ENCODE measurements at regions not wholly inside any gene's neighbourhood (a gene's known extent, or its start where the extent isn't known, plus 50 kb on each side); places are given as distances from the start of the nearest gene placed in this dataset.
A peak's percentile ranks its signal among the peaks of the same experiment; 100 is the strongest.

DNA sequence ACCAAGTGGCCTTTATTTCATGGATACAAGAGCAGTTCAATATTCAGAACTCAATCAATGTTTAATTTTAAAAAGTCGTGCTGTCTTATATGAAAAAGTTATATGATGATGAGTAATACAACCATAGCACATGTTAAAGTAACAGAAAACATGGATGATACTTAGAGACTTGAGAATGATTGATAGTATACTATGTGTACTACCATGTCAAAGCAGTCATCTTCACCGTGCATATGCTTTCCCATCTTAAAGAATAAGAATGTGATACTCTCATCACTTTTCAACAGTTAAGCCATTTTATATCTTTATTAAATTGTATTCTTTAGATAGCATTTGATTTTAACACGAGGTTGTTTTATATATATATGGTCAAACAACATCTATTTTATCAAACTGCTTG, 535.9 kb upstream of the ADAMTS5 start:
- Mint-ChIP-seq H3K4me3 (ENCODE audit: unreplicated experiment) (no peak overlapping the region), H3K9me3 (ENCODE audit: unreplicated experiment) (no peaks in the 10 kb centered on the region), H3K36me3 (ENCODE audit: low read depth, unreplicated experiment) (no peaks in the 10 kb centered on the region), H3K4me1 (ENCODE audit: low read depth, unreplicated experiment) (peaks cover 8% of the 10 kb centered on the region), H3K27me3 (ENCODE audit: low read depth, unreplicated experiment) (no peaks in the 10 kb centered on the region), H3K27ac (ENCODE audit: unreplicated experiment) (no peak overlapping the region)
- no peak overlapping the region for H3K27ac ChIP-seq (ENCODE audit: low read depth, low read length)
- peaks cover 8% of the 10 kb centered on the region for H3K4me1 ChIP-seq (ENCODE audit: insufficient read depth, low read length)
- H3K4me3 ChIP-seq (ENCODE audit: insufficient read depth, low read depth, low read length): no peak overlapping the region
- DNase-seq (ENCODE audit: low read depth) (no peak), FAIRE-seq (no peak)
- H3K9ac ChIP-seq (ENCODE audit: low read length): no peak overlapping the region
- no peak for TF ChIP-seq EZH2 (IDR thresholded peaks at IDR 0.05; ENCODE audit: insufficient read depth, low read length)
- TF ChIP-seq, protein P1, sequence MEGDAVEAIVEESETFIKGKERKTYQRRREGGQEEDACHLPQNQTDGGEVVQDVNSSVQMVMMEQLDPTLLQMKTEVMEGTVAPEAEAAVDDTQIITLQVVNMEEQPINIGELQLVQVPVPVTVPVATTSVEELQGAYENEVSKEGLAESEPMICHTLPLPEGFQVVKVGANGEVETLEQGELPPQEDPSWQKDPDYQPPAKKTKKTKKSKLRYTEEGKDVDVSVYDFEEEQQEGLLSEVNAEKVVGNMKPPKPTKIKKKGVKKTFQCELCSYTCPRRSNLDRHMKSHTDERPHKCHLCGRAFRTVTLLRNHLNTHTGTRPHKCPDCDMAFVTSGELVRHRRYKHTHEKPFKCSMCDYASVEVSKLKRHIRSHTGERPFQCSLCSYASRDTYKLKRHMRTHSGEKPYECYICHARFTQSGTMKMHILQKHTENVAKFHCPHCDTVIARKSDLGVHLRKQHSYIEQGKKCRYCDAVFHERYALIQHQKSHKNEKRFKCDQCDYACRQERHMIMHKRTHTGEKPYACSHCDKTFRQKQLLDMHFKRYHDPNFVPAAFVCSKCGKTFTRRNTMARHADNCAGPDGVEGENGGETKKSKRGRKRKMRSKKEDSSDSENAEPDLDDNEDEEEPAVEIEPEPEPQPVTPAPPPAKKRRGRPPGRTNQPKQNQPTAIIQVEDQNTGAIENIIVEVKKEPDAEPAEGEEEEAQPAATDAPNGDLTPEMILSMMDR (IDR thresholded peaks at IDR 0.05; ENCODE audit: insufficient read depth, low read depth, low read length): no peak
- peaks cover 3% of the 10 kb centered on the region for H3K9me3 ChIP-seq (ENCODE audit: insufficient read depth, low read depth, low read length)
- H2AFZ ChIP-seq (ENCODE audit: low read depth, low read length): no peak overlapping the region
- no peaks in the 10 kb centered on the region for H3K36me3 ChIP-seq (ENCODE audit: insufficient read depth, low read length)
- H4K20me1 ChIP-seq (ENCODE audit: insufficient read depth, low read length): no peaks in the 10 kb centered on the region
- no peak overlapping the region for H3K4me2 ChIP-seq (ENCODE audit: low read length)
- H3K79me2 ChIP-seq (ENCODE audit: insufficient read depth, low read length): no peaks in the 10 kb centered on the region
- H3K27me3 ChIP-seq (ENCODE audit: insufficient read depth, low read length): no peaks in the 10 kb centered on the region

DNA sequence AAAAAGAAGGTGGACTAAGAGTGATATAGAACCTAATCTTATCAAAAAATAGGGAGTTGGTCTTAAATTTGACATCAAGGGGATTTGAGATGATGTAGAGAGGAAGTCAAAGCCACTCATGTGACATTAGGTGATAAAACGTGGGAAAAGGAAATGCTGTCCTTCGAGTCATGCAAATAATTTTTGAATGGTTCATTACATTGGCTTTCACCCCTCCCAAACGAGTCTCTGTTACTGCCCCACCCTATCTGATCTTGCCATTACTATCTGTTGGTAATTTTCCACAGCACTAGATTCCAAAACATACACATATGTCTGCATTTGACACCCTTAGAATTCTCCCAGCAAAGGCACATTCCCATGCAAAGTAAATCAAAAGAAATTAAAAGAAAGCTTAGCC, 531.1 kb upstream of the ADAMTS5 start:
- no peaks in the 10 kb centered on the region for H3K36me3 ChIP-seq (ENCODE audit: insufficient read depth, low read length)
- no peaks in the 10 kb centered on the region for H4K20me1 ChIP-seq (ENCODE audit: insufficient read depth, low read length)
- H3K4me2 ChIP-seq (ENCODE audit: low read length): no peak overlapping the region
- H3K9ac ChIP-seq (ENCODE audit: low read length): no peak overlapping the region
- no peak overlapping the region for H3K27ac Mint-ChIP-seq (ENCODE audit: unreplicated experiment)
- DNase-seq (ENCODE audit: low read depth): no peak
- peaks cover 2% of the 10 kb centered on the region for H3K4me1 Mint-ChIP-seq (ENCODE audit: low read depth, unreplicated experiment)
- no peak overlapping the region for H3K4me3 ChIP-seq (ENCODE audit: insufficient read depth, low read depth, low read length)
- H3K27me3 Mint-ChIP-seq (ENCODE audit: low read depth, unreplicated experiment): no peaks in the 10 kb centered on the region
- no peaks in the 10 kb centered on the region for H3K9me3 Mint-ChIP-seq (ENCODE audit: unreplicated experiment)
- H3K27ac ChIP-seq (ENCODE audit: low read depth, low read length): no peak overlapping the region
- peak; percentile 5 for FAIRE-seq
- H3K36me3 Mint-ChIP-seq (ENCODE audit: low read depth, unreplicated experiment): no peaks in the 10 kb centered on the region
- no peaks in the 10 kb centered on the region for H3K4me1 ChIP-seq (ENCODE audit: insufficient read depth, low read length)
- peaks cover 3% of the 10 kb centered on the region for H3K9me3 ChIP-seq (ENCODE audit: insufficient read depth, low read depth, low read length)
- H3K79me2 ChIP-seq (ENCODE audit: insufficient read depth, low read length): no peaks in the 10 kb centered on the region
- H3K4me3 Mint-ChIP-seq (ENCODE audit: unreplicated experiment): no peak overlapping the region
- no peak overlapping the region for H2AFZ ChIP-seq (ENCODE audit: low read depth, low read length)
- H3K27me3 ChIP-seq (ENCODE audit: insufficient read depth, low read length): no peaks in the 10 kb centered on the region
- TF ChIP-seq, protein P1 (IDR thresholded peaks at IDR 0.05; ENCODE audit: insufficient read depth, low read depth, low read length): no peak
- no peak for TF ChIP-seq EZH2 (IDR thresholded peaks at IDR 0.05; ENCODE audit: insufficient read depth, low read length)

DNA sequence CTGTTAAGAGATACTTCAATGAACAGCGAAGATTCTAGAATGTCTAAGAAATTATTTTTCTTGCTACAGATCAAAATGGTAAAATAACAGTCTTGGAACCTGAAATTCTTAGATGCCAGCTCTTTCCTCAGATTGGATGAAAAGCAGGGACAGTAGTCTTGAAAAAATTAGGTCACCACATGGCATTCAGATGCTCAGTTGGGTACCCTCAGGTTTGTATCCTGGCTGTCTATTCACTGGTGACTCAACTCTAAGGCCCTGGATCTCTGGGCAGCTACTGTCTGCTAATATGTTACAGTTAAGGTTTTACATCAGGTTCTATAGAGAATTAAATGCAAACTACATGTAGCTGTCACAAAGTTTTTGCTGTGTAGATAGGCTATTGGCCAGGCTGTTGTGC, 528.9 kb upstream of the ADAMTS5 start:
- no peak overlapping the region for H3K27ac ChIP-seq (ENCODE audit: low read depth, low read length)
- Mint-ChIP-seq H3K36me3 (ENCODE audit: low read depth, unreplicated experiment) (no peaks in the 10 kb centered on the region), H3K9me3 (ENCODE audit: unreplicated experiment) (peaks cover 3% of the 10 kb centered on the region), H3K4me3 (ENCODE audit: unreplicated experiment) (no peak overlapping the region), H3K27ac (ENCODE audit: unreplicated experiment) (no peak overlapping the region), H3K4me1 (ENCODE audit: low read depth, unreplicated experiment) (peaks cover 2% of the 10 kb centered on the region), H3K27me3 (ENCODE audit: low read depth, unreplicated experiment) (no peaks in the 10 kb centered on the region)
- FAIRE-seq (peak; percentile 9), DNase-seq (ENCODE audit: low read depth) (no peak)
- no peaks in the 10 kb centered on the region for H3K79me2 ChIP-seq (ENCODE audit: insufficient read depth, low read length)
- H3K36me3 ChIP-seq (ENCODE audit: insufficient read depth, low read length): no peaks in the 10 kb centered on the region
- H4K20me1 ChIP-seq (ENCODE audit: insufficient read depth, low read length): no peaks in the 10 kb centered on the region
- no peaks in the 10 kb centered on the region for H3K4me1 ChIP-seq (ENCODE audit: insufficient read depth, low read length)
- no peak overlapping the region for H3K4me2 ChIP-seq (ENCODE audit: low read length)
- H3K9ac ChIP-seq (ENCODE audit: low read length): no peak overlapping the region
- no peaks in the 10 kb centered on the region for H3K27me3 ChIP-seq (ENCODE audit: insufficient read depth, low read length)
- peaks cover 3% of the 10 kb centered on the region for H3K9me3 ChIP-seq (ENCODE audit: insufficient read depth, low read depth, low read length)
- no peak overlapping the region for H3K4me3 ChIP-seq (ENCODE audit: insufficient read depth, low read depth, low read length)
- no peak for TF ChIP-seq EZH2 (IDR thresholded peaks at IDR 0.05; ENCODE audit: insufficient read depth, low read length)
- TF ChIP-seq, protein P1 (IDR thresholded peaks at IDR 0.05; ENCODE audit: insufficient read depth, low read depth, low read length): no peak
- H2AFZ ChIP-seq (ENCODE audit: low read depth, low read length): no peak overlapping the region
